Fibroblast of lung (primary cell): ENCODE measurements at regions not wholly inside any gene's neighbourhood (a gene's known extent, or its start where the extent isn't known, plus 50 kb on each side); places are given as distances from the start of the nearest gene placed in this dataset.

ENCODE experiments used
- EZH2 ChIP-seq: IDR thresholded peaks from 2 replicates; pipeline ENCODE4 v1.5.1; 2012; ENCODE audit warnings: low read length, control low read depth, mild to moderate bottlenecking; ENCODE audit errors: missing control alignments
- TF ChIP-seq, protein P1 (sequence below), 2 donors: IDR thresholded peaks in 1 of 2; conservative IDR thresholded peaks in 1 of 2; 1 replicate in 1 of 2; 2 replicates in 1 of 2; pipeline ENCODE4 v1.5.1; 2011 to 2012; ENCODE audit warnings: low read length in 2 of 2, control low read depth in 1 of 2, inconsistent platforms in 1 of 2, low read depth in 1 of 2, mild to moderate bottlenecking in 1 of 2

- TF ChIP-seq, protein P1, sequence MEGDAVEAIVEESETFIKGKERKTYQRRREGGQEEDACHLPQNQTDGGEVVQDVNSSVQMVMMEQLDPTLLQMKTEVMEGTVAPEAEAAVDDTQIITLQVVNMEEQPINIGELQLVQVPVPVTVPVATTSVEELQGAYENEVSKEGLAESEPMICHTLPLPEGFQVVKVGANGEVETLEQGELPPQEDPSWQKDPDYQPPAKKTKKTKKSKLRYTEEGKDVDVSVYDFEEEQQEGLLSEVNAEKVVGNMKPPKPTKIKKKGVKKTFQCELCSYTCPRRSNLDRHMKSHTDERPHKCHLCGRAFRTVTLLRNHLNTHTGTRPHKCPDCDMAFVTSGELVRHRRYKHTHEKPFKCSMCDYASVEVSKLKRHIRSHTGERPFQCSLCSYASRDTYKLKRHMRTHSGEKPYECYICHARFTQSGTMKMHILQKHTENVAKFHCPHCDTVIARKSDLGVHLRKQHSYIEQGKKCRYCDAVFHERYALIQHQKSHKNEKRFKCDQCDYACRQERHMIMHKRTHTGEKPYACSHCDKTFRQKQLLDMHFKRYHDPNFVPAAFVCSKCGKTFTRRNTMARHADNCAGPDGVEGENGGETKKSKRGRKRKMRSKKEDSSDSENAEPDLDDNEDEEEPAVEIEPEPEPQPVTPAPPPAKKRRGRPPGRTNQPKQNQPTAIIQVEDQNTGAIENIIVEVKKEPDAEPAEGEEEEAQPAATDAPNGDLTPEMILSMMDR (conservative IDR thresholded peaks at IDR 0.05 in 1 of 2, IDR thresholded peaks at IDR 0.05 in 1 of 2; ENCODE audit: low read depth in 1 of 2, low read length in 2 of 2), result no peak
- TF ChIP-seq EZH2, result no peak
These were observed 521.9 kb downstream of the INSC start for GRCh38 chr11:15636521-15637089.
